ENCODE measurements at regions not wholly inside any gene's neighbourhood (a gene's known extent, or its start where the extent isn't known, plus 50 kb on each side); places are given as distances from the start of the nearest gene placed in this dataset.

GRCh38 chr15:47362118-47362905 lies 355.0 kb upstream of the SEMA6D start:
- no peak for DNase-seq
- H3K27ac ChIP-seq, result no peak overlapping the region
- H3K9me3 ChIP-seq, result no peaks in the 10 kb centered on the region
- no peak overlapping the region for H3K9ac ChIP-seq (ENCODE audit: low read depth in 2 of 2, low read length in 2 of 2)
- intact Hi-C loops (cut with DNase I), result no loop called here
- no peaks in the 10 kb centered on the region for H3K27me3 ChIP-seq
- H3K36me3 ChIP-seq, result no peaks in the 10 kb centered on the region
- H3K4me1 ChIP-seq, result no peaks in the 10 kb centered on the region
- TF ChIP-seq CTCF (IDR thresholded peaks at IDR 0.05), result no peak
- H3K4me3 ChIP-seq, result no peak overlapping the region

GRCh38 chr15:47363653-47364052 lies 353.7 kb upstream of the SEMA6D start:
- Histone ChIP-seq H3K27me3 (no peaks in the 10 kb centered on the region), H3K9ac (ENCODE audit: low read depth in 2 of 2, low read length in 2 of 2) (no peak overlapping the region), H3K36me3 (no peaks in the 10 kb centered on the region), H3K27ac (no peak overlapping the region), H3K9me3 (no peaks in the 10 kb centered on the region), H3K4me1 (no peaks in the 10 kb centered on the region), H3K4me3 (no peak overlapping the region)
- no peak for DNase-seq
- no peak for TF ChIP-seq CTCF (IDR thresholded peaks at IDR 0.05)
- intact Hi-C loops (cut with DNase I), result no loop called here

- no peak overlapping the region for H3K4me3 ChIP-seq
- DNase-seq, result no peak
- no peaks in the 10 kb centered on the region for H3K27me3 ChIP-seq
Measured at GRCh38 chr15:47364230-47365141, 352.8 kb upstream of the SEMA6D start.

GRCh38 chr15:47366884-47367283 lies 350.4 kb upstream of the SEMA6D start:
- Histone ChIP-seq H3K27ac (no peak overlapping the region), H3K27me3 (no peaks in the 10 kb centered on the region), H3K9ac (ENCODE audit: low read depth in 2 of 2, low read length in 2 of 2) (no peak overlapping the region), H3K36me3 (no peaks in the 10 kb centered on the region), H3K4me1 (no peaks in the 10 kb centered on the region), H3K9me3 (no peaks in the 10 kb centered on the region), H3K4me3 (no peak overlapping the region)
- no peak for DNase-seq
- intact Hi-C loops (cut with DNase I), result no loop called here
- TF ChIP-seq CTCF (IDR thresholded peaks at IDR 0.05), result no peak

More at GRCh38 chr15:47364230-47365141, 352.8 kb upstream of the SEMA6D start:
- no peak overlapping the region for H3K9ac ChIP-seq (ENCODE audit: low read depth in 2 of 2, low read length in 2 of 2)
- no peak for TF ChIP-seq CTCF (IDR thresholded peaks at IDR 0.05)
- H3K27ac ChIP-seq, result no peak overlapping the region
- intact Hi-C loops (cut with DNase I), result no loop called here
- H3K4me1 ChIP-seq, result no peaks in the 10 kb centered on the region
- no peaks in the 10 kb centered on the region for H3K36me3 ChIP-seq
- H3K9me3 ChIP-seq, result no peaks in the 10 kb centered on the region

GRCh38 chr15:47367726-47368390 lies 349.4 kb upstream of the SEMA6D start:
- no peak for DNase-seq
- intact Hi-C loops (cut with DNase I), result no loop called here
- no peak for TF ChIP-seq CTCF (IDR thresholded peaks at IDR 0.05)

More at GRCh38 chr15:47367726-47368390, 349.4 kb upstream of the SEMA6D start:
- Histone ChIP-seq H3K27ac (no peak overlapping the region), H3K36me3 (no peaks in the 10 kb centered on the region), H3K9me3 (no peaks in the 10 kb centered on the region), H3K4me3 (no peak overlapping the region), H3K4me1 (no peaks in the 10 kb centered on the region), H3K27me3 (no peaks in the 10 kb centered on the region), H3K9ac (ENCODE audit: low read depth in 2 of 2, low read length in 2 of 2) (no peak overlapping the region)

All from colonic mucosa (tissue), 4 donors.